GM18511 (cell line): ENCODE measurements at regions not wholly inside any gene's neighbourhood (a gene's known extent, or its start where the extent isn't known, plus 50 kb on each side); places are given as distances from the start of the nearest gene placed in this dataset.
"Not testable (repeated sequence)": the region's sequence is repeated elsewhere in the genome, so short reads cannot be mapped to it uniquely, and the experiment has no call there.

Experiments used
- ATAC-seq: cut with Tn5 transposase; IDR thresholded peaks from one replicate; pipeline ENCODE4 v1.9.1; 2021; ENCODE audit warnings: mild to moderate bottlenecking, moderate library complexity; ENCODE audit not compliant: unreplicated experiment

DNA sequence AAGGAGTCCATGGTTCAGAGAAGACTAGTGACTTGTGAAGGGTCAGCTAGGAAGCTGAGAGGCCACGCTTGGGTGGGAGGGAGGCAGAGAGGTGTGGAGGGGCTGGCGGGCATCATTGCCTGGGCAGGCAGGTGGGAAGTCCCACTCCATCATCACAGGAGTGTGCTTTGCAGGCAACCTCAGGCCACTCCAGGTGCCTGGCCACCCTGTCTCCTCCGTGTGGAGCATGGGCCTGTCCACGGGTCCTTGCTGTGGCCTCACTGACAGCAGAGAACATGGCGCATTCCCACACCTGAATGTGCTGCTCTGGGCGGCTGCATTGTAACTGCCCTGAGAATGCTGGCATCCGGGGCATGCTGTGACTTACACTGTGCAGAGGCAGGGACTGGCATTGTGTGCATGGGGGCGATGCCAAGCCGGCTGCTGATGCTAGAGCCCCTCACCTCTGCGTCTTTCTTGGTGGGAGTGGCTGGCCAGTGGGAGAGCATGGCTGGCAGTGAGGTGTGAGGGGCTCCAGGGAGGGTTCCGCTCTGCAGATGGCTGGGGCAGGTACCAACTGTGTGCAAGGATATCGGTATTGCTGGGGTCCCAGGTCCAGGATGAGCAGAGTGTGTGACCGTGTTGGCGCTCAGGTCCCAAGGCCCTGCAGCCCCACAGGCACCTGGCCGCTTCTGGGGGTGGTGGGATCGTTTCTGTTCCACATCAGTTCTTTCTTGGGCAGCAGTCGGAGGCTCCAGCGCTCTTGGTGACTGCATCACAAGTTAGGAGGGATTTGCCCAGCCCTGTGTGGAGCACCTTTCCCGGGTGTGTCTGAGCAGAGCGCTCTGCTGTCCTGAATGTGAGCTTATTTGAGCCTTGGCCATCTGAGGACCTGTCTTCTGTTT is 94.8 kb downstream of the NPIPB11 start:
- no peak for ATAC-seq

GRCh38 chr16:29310852-29311314 is 95.6 kb downstream of the NPIPB11 start:
- no peak for ATAC-seq

DNA sequence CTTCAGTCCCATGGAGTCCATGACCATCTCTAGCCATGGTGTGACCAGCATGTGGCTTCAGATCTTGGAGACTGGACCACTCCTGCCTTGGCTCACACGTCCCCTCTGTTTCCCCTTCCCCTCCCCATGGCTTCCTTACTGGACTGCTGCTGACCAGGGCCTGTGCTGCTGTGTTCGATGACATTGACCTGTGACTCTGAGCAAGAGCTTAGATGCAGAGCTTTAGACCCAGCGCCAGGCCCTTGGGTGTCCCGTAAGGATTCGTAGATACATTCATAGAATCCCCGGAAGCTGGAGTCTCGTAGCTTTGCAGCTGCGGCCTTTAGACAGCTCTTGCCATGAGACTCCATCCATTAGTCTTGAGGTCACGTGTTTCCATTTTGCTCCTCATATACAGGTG is 96.3 kb downstream of the NPIPB11 start:
- not testable (repeated sequence) for ATAC-seq

- not testable (repeated sequence) for ATAC-seq
Observed at GRCh38 chr16:29309601-29310000, 96.9 kb downstream of the NPIPB11 start.

GRCh38 chr16:29308644-29309546 is 97.6 kb downstream of the NPIPB11 start:
- ATAC-seq, result no peak

DNA sequence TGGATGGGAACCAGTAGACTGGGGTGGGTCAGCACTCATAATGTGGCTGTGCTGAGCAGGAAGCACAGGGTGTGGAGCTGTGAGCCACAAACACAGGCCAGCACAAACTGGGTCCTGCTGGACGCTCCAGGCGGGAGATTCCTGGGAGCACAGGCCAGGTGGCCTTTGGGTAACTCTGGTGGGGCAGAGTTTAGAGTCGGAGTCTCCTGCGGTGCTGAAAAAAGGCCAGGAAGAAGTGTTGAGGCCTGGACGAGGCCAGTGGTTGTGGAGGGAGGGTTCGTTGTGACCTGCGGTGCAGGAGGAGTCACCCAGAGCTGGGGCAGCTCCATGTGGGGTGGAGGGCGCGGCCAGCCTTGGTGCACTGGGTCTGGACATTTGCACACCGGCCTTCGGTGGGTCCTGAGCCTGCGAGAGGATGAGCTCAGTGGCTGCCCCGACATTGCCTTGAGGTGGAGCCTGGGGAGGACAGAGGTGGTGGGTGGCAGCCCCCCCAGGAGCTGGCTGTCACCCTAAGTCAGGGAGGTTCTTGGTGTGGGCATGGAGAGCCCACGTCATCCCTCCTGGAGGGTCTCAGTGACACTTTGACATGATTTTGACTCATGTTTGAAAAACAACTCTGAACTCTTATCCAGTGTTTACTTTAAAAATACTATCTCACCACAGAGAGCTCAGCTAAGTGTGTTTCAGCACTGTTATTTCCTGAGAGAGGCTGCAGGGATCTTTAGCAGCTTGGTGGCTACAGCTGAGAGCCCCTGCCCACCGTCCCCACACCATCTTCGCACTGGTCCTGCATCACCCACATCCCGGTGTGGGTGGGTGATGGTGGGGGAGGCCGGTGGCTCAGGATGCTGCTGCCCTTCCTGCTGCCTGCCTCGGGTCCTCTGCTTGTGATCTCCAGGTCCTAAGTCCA is 98.7 kb downstream of the NPIPB11 start:
- ATAC-seq, result no peak

- no peak for ATAC-seq
Observed at GRCh38 chr16:29306943-29307597, 99.4 kb downstream of the NPIPB11 start.

GRCh38 chr16:29306201-29306600 is 100.3 kb downstream of the NPIPB11 start:
- no peak for ATAC-seq

DNA sequence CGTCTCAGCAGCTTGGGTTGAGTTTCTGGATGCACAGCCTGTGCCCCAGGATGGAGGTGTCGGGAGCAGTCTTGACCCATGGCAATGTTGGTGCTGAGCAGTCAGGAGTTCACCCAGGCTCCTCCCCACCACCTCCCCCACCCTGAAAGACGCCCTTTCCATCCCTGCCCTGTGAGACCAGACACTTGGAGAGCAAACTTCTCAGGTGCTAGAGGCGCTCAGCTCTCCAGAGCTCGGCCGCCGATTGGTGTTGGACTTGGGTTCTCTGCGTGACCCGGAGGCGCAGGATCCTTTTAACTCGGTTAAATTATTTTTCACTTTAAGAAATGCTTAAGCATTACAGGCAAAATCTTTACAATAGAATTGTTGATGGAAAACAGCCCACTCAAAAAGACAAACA is 101.5 kb downstream of the NPIPB11 start:
- ATAC-seq, result not testable (repeated sequence)

DNA sequence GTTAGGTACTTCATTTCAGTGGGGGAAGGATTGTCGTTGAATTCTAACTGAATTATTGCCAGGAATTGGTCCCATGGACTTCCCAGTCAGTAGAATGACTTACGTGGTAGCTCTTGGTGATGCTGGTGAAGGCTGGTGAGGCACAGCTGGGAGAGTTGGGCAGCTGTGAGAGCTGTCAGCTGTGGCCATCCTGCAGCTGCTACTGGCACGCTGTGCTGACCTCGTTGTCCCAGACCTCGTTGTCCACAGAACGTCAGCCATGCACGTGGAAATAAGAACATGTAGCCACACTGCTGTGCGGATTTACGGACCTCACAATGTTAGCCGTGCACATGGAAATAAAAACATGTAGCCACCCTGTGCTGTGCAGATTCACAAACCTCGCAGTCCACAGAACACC is 102.3 kb downstream of the NPIPB11 start:
- no peak for ATAC-seq

GRCh38 chr16:29303520-29303919 is 103.0 kb downstream of the NPIPB11 start:
- no peak for ATAC-seq

- ATAC-seq, result no peak
Observed at GRCh38 chr16:29302976-29303375, 103.5 kb downstream of the NPIPB11 start.

GRCh38 chr16:29302433-29302832 is 104.1 kb downstream of the NPIPB11 start:
- not testable (repeated sequence) for ATAC-seq

GRCh38 chr16:29301662-29302285 is 104.7 kb downstream of the NPIPB11 start:
- ATAC-seq, result not testable (repeated sequence)

GRCh38 chr16:29300541-29301535 is 105.7 kb downstream of the NPIPB11 start:
- ATAC-seq, result not testable (repeated sequence)

DNA sequence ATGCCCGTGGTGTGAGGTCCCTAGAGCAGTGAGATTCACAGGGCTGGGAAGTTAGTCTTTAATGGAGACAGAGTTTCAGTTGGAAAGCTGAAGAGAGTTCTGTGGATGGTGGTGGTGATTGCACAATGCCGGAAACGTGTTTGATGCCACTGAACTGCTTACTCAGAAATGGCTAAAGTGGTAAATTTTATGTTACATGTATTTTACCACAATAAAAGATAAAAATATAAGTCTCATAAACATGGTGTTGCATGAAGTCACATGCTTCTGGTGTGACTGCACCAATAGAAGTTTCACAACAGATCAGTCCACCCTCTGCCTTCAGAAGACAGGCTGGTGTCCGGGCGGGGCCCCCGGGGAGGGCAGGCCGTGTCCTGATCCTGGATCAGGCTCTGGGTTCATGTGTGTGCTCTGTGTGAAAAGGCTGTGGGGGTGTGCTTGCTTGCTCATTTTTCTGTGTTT is 106.5 kb downstream of the NPIPB11 start:
- not testable (repeated sequence) for ATAC-seq

- not testable (repeated sequence) for ATAC-seq
Observed at GRCh38 chr16:29298997-29299396, 107.5 kb downstream of the NPIPB11 start.

- not testable (repeated sequence) for ATAC-seq
Observed at GRCh38 chr16:29298307-29298706, 108.2 kb downstream of the NPIPB11 start.
